K562 (cell line): ENCODE measurements at regions not wholly inside any gene's neighbourhood (a gene's known extent, or its start where the extent isn't known, plus 50 kb on each side); places are given as distances from the start of the nearest gene placed in this dataset.

Experiments used
- ATAC-seq: fragments of 200-7000 bp; cut with Tn5 transposase; 3 replicates; pipeline ENCODE4 v1.9.1; 2020; ENCODE audit warnings: moderate library complexity
- BruUV-seq: library from RNA; stranded (reverse); fragments of 400-500 nt; replicated peaks from 2 replicates; lab custom pipeline; 2021; lab: Mats Ljungman, UMichigan
- CTCF ChIA-PET: fragments of 300-600 bp; formaldehyde crosslinking; extraction: SDS; loops from one replicate; lab custom pipeline; 2021; ENCODE audit warnings: low intra/inter-chr PET ratio; lab: Yijun Ruan, JAX
- POLR2A ChIA-PET: fragments of 300-600, 350-650 bp; sonication (Branson Sonifier 250); formaldehyde crosslinking; extraction: SDS; loops from one replicate; lab custom pipeline; 2021; ENCODE audit warnings: antibody characterized with exemption, inconsistent platforms; lab: Yijun Ruan, JAX
- DNase-seq, 4 experiments: peaks; one replicate each; pipeline versions ENCODE4 v3.0.0 to v3.0.0-alpha.2; 2011 to 2018; ENCODE audit warnings: low spot score in 3 of 4, mixed read lengths in 3 of 4; ENCODE audit errors: extremely low read depth in 1 of 4
- FAIRE-seq: peaks from 2 replicates; lab custom pipeline; 2011; peaks lifted over from hg19 to GRCh38; lab: Jason Lieb, UNC
- H2AFZ ChIP-seq: 2 replicates; pipeline ENCODE4 v1.6.0; 2011; ENCODE audit warnings: low read depth, low read length, control low read depth, inconsistent platforms
- H3K27ac ChIP-seq: fragments of 200-600 bp; 3 replicates; pipeline ENCODE4 v1.8.0; 2011; ENCODE audit warnings: low read depth, mild to moderate bottlenecking, control low read depth, inconsistent platforms, low read length, moderate library complexity, mixed read lengths; ENCODE audit errors: extremely low read depth
- H3K27me3 ChIP-seq, 2 experiments: fragments of 300-600 bp in 1 of 2; 2 replicates in 1 of 2; 3 replicates in 1 of 2; pipeline versions ENCODE4 v1.6.0 to v1.8.0; 2011; ENCODE audit warnings: inconsistent platforms in 2 of 2, low read length in 2 of 2, mild to moderate bottlenecking in 1 of 2, mixed read lengths in 1 of 2, moderate library complexity in 1 of 2; ENCODE audit not compliant: control insufficient read depth in 2 of 2, insufficient read depth in 2 of 2
- H3K36me3 ChIP-seq: fragments of 300-600 bp; 3 replicates; pipeline ENCODE4 v1.8.0; 2011; ENCODE audit warnings: mild to moderate bottlenecking, low read length, inconsistent platforms; ENCODE audit not compliant: control insufficient read depth, insufficient read depth
- H3K4me1 ChIP-seq, 2 experiments: fragments of 200-600 bp in 1 of 2; replicated peaks in 1 of 2; 2 replicates in 1 of 2; 3 replicates in 1 of 2; pipeline versions ENCODE4 v1.5.1 to v1.8.0; 2011; ENCODE audit warnings: inconsistent platforms in 2 of 2, low read length in 2 of 2, mild to moderate bottlenecking in 1 of 2, mixed read lengths in 1 of 2, moderate library complexity in 1 of 2; ENCODE audit not compliant: control insufficient read depth in 2 of 2, insufficient read depth in 2 of 2
- H3K4me2 ChIP-seq: 2 replicates; pipeline ENCODE4 v1.6.1; 2011; ENCODE audit warnings: low read length, control low read depth, inconsistent platforms, mixed read lengths; ENCODE audit not compliant: insufficient read depth
- H3K4me3 ChIP-seq: fragments of 200-600 bp; sonication (generic), shearing (Covaris generic); 2 replicates; pipeline ENCODE4 v1.5.1; 2016; ENCODE audit warnings: control low read depth, inconsistent platforms
- H3K79me2 ChIP-seq: fragments of 200-600 bp; 3 replicates; pipeline ENCODE4 v1.8.0; 2011; ENCODE audit warnings: low read length, inconsistent platforms; ENCODE audit not compliant: control insufficient read depth, insufficient read depth
- H3K9ac ChIP-seq, 2 experiments: 2 replicates each; pipeline versions ENCODE4 v1.6.0 to v1.6.1; 2011; ENCODE audit warnings: low read depth in 2 of 2, low read length in 2 of 2, control low read depth in 1 of 2, inconsistent platforms in 1 of 2, mild to moderate bottlenecking in 1 of 2, mixed read lengths in 1 of 2; ENCODE audit not compliant: insufficient read depth in 1 of 2
- H3K9me1 ChIP-seq: one replicate; pipeline ENCODE4 v1.6.0; 2011; ENCODE audit warnings: inconsistent platforms, mild to moderate bottlenecking, low read length, moderate library complexity; ENCODE audit not compliant: control insufficient read depth, insufficient read depth
- H3K9me3 ChIP-seq: replicated peaks from 2 replicates; pipeline ENCODE4 v1.5.1; 2011; ENCODE audit warnings: low read depth, low read length, inconsistent platforms; ENCODE audit not compliant: control insufficient read depth, insufficient read depth
- H4K20me1 ChIP-seq: replicated peaks from 2 replicates; pipeline ENCODE4 v1.6.1; 2011; ENCODE audit warnings: low read length, inconsistent platforms, mixed read lengths; ENCODE audit not compliant: control insufficient read depth, insufficient read depth
- CUX1 ChIP-seq: fragments of 200-800 bp; sonication (Bioruptor generic); IDR thresholded peaks from 2 replicates; pipeline ENCODE4 v1.6.1; 2016; ENCODE audit warnings: missing genetic modification characterization, missing compliant biosample characterization
- HDAC8 ChIP-seq: fragments of 450-650 bp; IDR thresholded peaks from 2 replicates; pipeline ENCODE4 v1.6.1; 2016; ENCODE audit warnings: mild to moderate bottlenecking, missing genetic modification characterization, moderate library complexity, missing compliant biosample characterization
- MLX ChIP-seq, 2 experiments: fragments of 450-650 bp in 1 of 2; sonication (generic) in 1 of 2; formaldehyde crosslinking; conservative IDR thresholded peaks; 2 replicates each; pipeline versions ENCODE4 v1.4.0 to v1.8.1; 2020 to 2022; ENCODE audit warnings: mild to moderate bottlenecking in 1 of 2, missing genetic modification reagents in 1 of 2
- NFIX ChIP-seq: fragments of 250-450 bp; sonication (Bioruptor Pico); IDR thresholded peaks from 2 replicates; pipeline ENCODE4 v1.4.0; 2020; ENCODE audit warnings: low read depth, mild to moderate bottlenecking, moderate library complexity
- RB1 ChIP-seq: fragments of 450-650 bp; IDR thresholded peaks from 2 replicates; pipeline ENCODE4 v1.6.1; 2017; ENCODE audit warnings: low read depth, mild to moderate bottlenecking
- SMARCB1 ChIP-seq: IDR thresholded peaks from 2 replicates; pipeline ENCODE4 v1.6.1; 2011; ENCODE audit warnings: improper control_type of control experiment, low read depth; ENCODE audit not compliant: insufficient read length
- TCF3 ChIP-seq: sonication (generic); formaldehyde crosslinking; IDR thresholded peaks from 2 replicates; pipeline ENCODE4 v1.4.0; 2020; ENCODE audit warnings: mild to moderate bottlenecking, missing genetic modification reagents
- TFAM ChIP-seq: fragments of 250-450 bp; sonication (Bioruptor Pico); conservative IDR thresholded peaks from 2 replicates; pipeline ENCODE4 v1.5.0; 2021; ENCODE audit warnings: mild to moderate bottlenecking, moderate library complexity
- ZBTB1 ChIP-seq: sonication (generic); formaldehyde crosslinking; IDR thresholded peaks from 2 replicates; pipeline ENCODE4 v1.8.1; 2023; ENCODE audit warnings: missing genetic modification reagents, low read depth, mild to moderate bottlenecking, borderline replicate concordance
- ZNF584 ChIP-seq: fragments of 200-800 bp; sonication (Bioruptor generic); IDR thresholded peaks from 2 replicates; pipeline ENCODE4 v1.6.1; 2016; ENCODE audit warnings: low read depth, mild to moderate bottlenecking, missing genetic modification characterization, missing compliant biosample characterization
- ZNF668 ChIP-seq: fragments of 250-450 bp; sonication (Bioruptor Pico); IDR thresholded peaks from 2 replicates; pipeline ENCODE4 v1.8.0; 2022; ENCODE audit warnings: mild to moderate bottlenecking, inconsistent platforms
- WGBS: fragments of 100-300 bp; shearing (Covaris generic); methylation state at CpG from one replicate; pipeline ENCODE4 v1.1.6; 2016; ENCODE audit warnings: low coverage, mixed read lengths; ENCODE audit not compliant: insufficient coverage; ENCODE audit errors: missing lambda C conversion rate; 5-methylcytosine and 5-hydroxymethylcytosine counted together
- in situ Hi-C: fragments of 300-500 bp; cut with MboI; formaldehyde crosslinking; loops from 4 replicates; pipeline ENCODE4 v1.15.0; 2018; ENCODE audit warnings: inconsistent platforms, mixed read lengths
- intact Hi-C: fragments of 100-400 bp; cut with micrococcal nuclease; formaldehyde crosslinking; loops from 2 replicates; pipeline ENCODE4 v1.14.2; 2022

GRCh38 chr4:102151696-102152095 lies 193.6 kb downstream of the SLC39A8 start (continued):
- TF ChIP-seq TCF3 (no peak), RB1 (no peak), HDAC8 (tag) (no peak), ZBTB1 (CRISPR knock-in tag) (no peak), TFAM (CRISPR knock-in tag) (no peak), ZNF668 (CRISPR knock-in tag) (no peak), ZNF584 (CRISPR knock-in tag) (no peak), MLX (CRISPR knock-in tag; conservative IDR thresholded peaks at IDR 0.05) (no peak)
- TF ChIP-seq, all 486 proteins: peak for 0

GRCh38 chr4:102143433-102143832 lies 201.8 kb downstream of the SLC39A8 start:
- H3K36me3 ChIP-seq, result no peaks in the 10 kb centered on the region
- no peaks in the 10 kb centered on the region for H3K9me1 ChIP-seq
- CTCF ChIA-PET, result no interaction called here
- TF ChIP-seq CUX1 (no peak), SMARCB1 (no peak), NFIX (CRISPR knock-in tag) (no peak)
- H3K9me3 ChIP-seq, result no peaks in the 10 kb centered on the region
- no TSS peak for BruUV-seq
- 0% methylated on average over 1 of the region's 1 CpG for WGBS
- no peak for ATAC-seq
- no peaks in the 10 kb centered on the region for H3K79me2 ChIP-seq
- H3K4me3 ChIP-seq, result no peak overlapping the region
- no peak overlapping the region for H3K27ac ChIP-seq
- H4K20me1 ChIP-seq, result no peaks in the 10 kb centered on the region
- no peaks in the 10 kb centered on the region for H3K27me3 ChIP-seq
- H3K9ac ChIP-seq, result no peak overlapping the region
- intact Hi-C loops, result no loop called here
- FAIRE-seq, result no peak
- no peak overlapping the region for H3K4me2 ChIP-seq
- in situ Hi-C loops, result no loop called here
- POLR2A ChIA-PET, result interaction anchor here (0.8 kb wide), 1 partner anchor 9 kb away, joined by 4 read pairs; no protein-coding TSS in a partner anchor
- DNase-seq, result no peak
- no peak overlapping the region; the same call in 1 of the 2 replicates for H2AFZ ChIP-seq
- H3K4me1 ChIP-seq, result peaks cover 0 to 2% of the 10 kb centered on the region in 2 experiments; a peak in 1 of 5 replicates
